SK-N-SH treated with all-trans-retinoic acid at 6 μM for 48 hours (cell line): ENCODE measurements at regions not wholly inside any gene's neighbourhood (a gene's known extent, or its start where the extent isn't known, plus 50 kb on each side); places are given as distances from the start of the nearest gene placed in this dataset.

ENCODE experiments used
- ATAC-seq: fragments of 200-7000 bp; cut with Tn5 transposase; 3 replicates; pipeline ENCODE4 v1.9.1; 2020; ENCODE audit warnings: mild to moderate bottlenecking, moderate library complexity
- ARNTL ChIP-seq: fragments of 450-650 bp; formaldehyde crosslinking; IDR thresholded peaks from 2 replicates; pipeline ENCODE4 v1.5.0; 2020; ENCODE audit warnings: low read depth, mild to moderate bottlenecking, moderate library complexity, borderline replicate concordance
- BACH2 ChIP-seq: fragments of 250-450 bp; sonication (Bioruptor Pico); IDR thresholded peaks from 2 replicates; pipeline ENCODE4 v1.9.0; 2021; ENCODE audit warnings: mild to moderate bottlenecking, borderline replicate concordance
- CREB5 ChIP-seq: fragments of 250-450 bp; sonication (Bioruptor Pico); IDR thresholded peaks from 2 replicates; pipeline ENCODE4 v1.5.1; 2020; ENCODE audit warnings: low read depth, mild to moderate bottlenecking, moderate library complexity
- CSDC2 ChIP-seq: fragments of 250-450 bp; sonication (Bioruptor Pico); IDR thresholded peaks from 2 replicates; pipeline ENCODE4 v1.5.0; 2020; ENCODE audit warnings: mild to moderate bottlenecking, moderate library complexity
- CSRNP3 ChIP-seq: fragments of 250-450 bp; sonication (Bioruptor Pico); IDR thresholded peaks from 2 replicates; pipeline ENCODE4 v1.5.1; 2021; ENCODE audit warnings: mild to moderate bottlenecking, moderate library complexity
- ESRRG ChIP-seq: fragments of 250-450 bp; sonication (Bioruptor Pico); IDR thresholded peaks from 2 replicates; pipeline ENCODE4 v1.6.1; 2021; ENCODE audit warnings: mild to moderate bottlenecking
- GLIS3 ChIP-seq: fragments of 250-450 bp; sonication (Bioruptor Pico); IDR thresholded peaks from 2 replicates; pipeline ENCODE4 v1.5.0; 2020; ENCODE audit warnings: mild to moderate bottlenecking, moderate library complexity
- PATZ1 ChIP-seq: fragments of 250-450 bp; sonication (Bioruptor Pico); IDR thresholded peaks from 2 replicates; pipeline ENCODE4 v1.8.0; 2020; ENCODE audit warnings: mild to moderate bottlenecking, moderate library complexity, borderline replicate concordance
- POU6F1 ChIP-seq: fragments of 250-450 bp; sonication (Bioruptor Pico); IDR thresholded peaks from 2 replicates; pipeline ENCODE4 v1.8.0; 2021; ENCODE audit warnings: low read depth, mild to moderate bottlenecking, moderate library complexity, borderline replicate concordance
- PPARA ChIP-seq: fragments of 250-450 bp; sonication (Bioruptor Pico); IDR thresholded peaks from 2 replicates; pipeline ENCODE4 v1.5.0; 2020; ENCODE audit warnings: mild to moderate bottlenecking, borderline replicate concordance
- RARB ChIP-seq: fragments of 250-450 bp; sonication (Bioruptor Pico); IDR thresholded peaks from 2 replicates; pipeline ENCODE4 v1.8.0; 2021; ENCODE audit warnings: mild to moderate bottlenecking, moderate library complexity
- SNAI2 ChIP-seq: fragments of 250-450 bp; sonication (Bioruptor Pico); IDR thresholded peaks from 2 replicates; pipeline ENCODE4 v1.5.0; 2020; ENCODE audit warnings: mild to moderate bottlenecking, moderate library complexity
- TCF4 ChIP-seq: fragments of 250-450 bp; sonication (Bioruptor Pico); IDR thresholded peaks from 2 replicates; pipeline ENCODE4 v1.8.0; 2021; ENCODE audit warnings: mild to moderate bottlenecking, moderate library complexity, borderline replicate concordance
- TOX ChIP-seq: fragments of 250-450 bp; sonication (Bioruptor Pico); IDR thresholded peaks from 2 replicates; pipeline ENCODE4 v1.8.0; 2021; ENCODE audit warnings: mild to moderate bottlenecking, moderate library complexity, borderline replicate concordance
- TSHZ2 ChIP-seq: fragments of 250-450 bp; sonication (Bioruptor Pico); IDR thresholded peaks from 2 replicates; pipeline ENCODE4 v1.5.0; 2020; ENCODE audit warnings: mild to moderate bottlenecking, moderate library complexity
- ZC3H10 ChIP-seq: fragments of 250-450 bp; sonication (Bioruptor Pico); IDR thresholded peaks from 2 replicates; pipeline ENCODE4 v1.5.1; 2021; ENCODE audit warnings: mild to moderate bottlenecking, moderate library complexity
- ZFP3 ChIP-seq: fragments of 250-450 bp; sonication (Bioruptor Pico); IDR thresholded peaks from 2 replicates; pipeline ENCODE4 v1.5.0; 2020; ENCODE audit warnings: mild to moderate bottlenecking, moderate library complexity
- ZNF565 ChIP-seq: fragments of 450-650 bp; formaldehyde crosslinking; conservative IDR thresholded peaks from 2 replicates; pipeline ENCODE4 v1.5.0; 2020; ENCODE audit warnings: low read depth, mild to moderate bottlenecking, moderate library complexity
- ZNF70 ChIP-seq: fragments of 450-650 bp; formaldehyde crosslinking; IDR thresholded peaks from 2 replicates; pipeline ENCODE4 v1.5.0; 2020; ENCODE audit warnings: mild to moderate bottlenecking, moderate library complexity
- ZNF8 ChIP-seq: fragments of 450-650 bp; formaldehyde crosslinking; IDR thresholded peaks from 2 replicates; pipeline ENCODE4 v1.5.0; 2020; ENCODE audit warnings: mild to moderate bottlenecking, moderate library complexity

- TF ChIP-seq TSHZ2 (CRISPR knock-in tag): no peak
- TF ChIP-seq BACH2 (CRISPR knock-in tag): no peak
- TF ChIP-seq RARB (CRISPR knock-in tag): no peak
- no peak for TF ChIP-seq ZNF70 (CRISPR knock-in tag)
These were observed 92.3 kb upstream of the MRPS22 start (continued) for GRCh38 chr3:139251529-139251928.

GRCh38 chr3:139252719-139253118 is 91.1 kb upstream of the MRPS22 start:
- TF ChIP-seq ZNF70 (CRISPR knock-in tag): no peak
- TF ChIP-seq POU6F1 (CRISPR knock-in tag): no peak
- TF ChIP-seq TCF4 (CRISPR knock-in tag): no peak
- no peak for TF ChIP-seq CREB5 (CRISPR knock-in tag)
- TF ChIP-seq GLIS3: no peak
- TF ChIP-seq ZNF565: no peak
- TF ChIP-seq RARB (CRISPR knock-in tag): no peak
- TF ChIP-seq ZFP3 (CRISPR knock-in tag): no peak
- TF ChIP-seq ZNF8 (CRISPR knock-in tag): no peak
- no peak for TF ChIP-seq ARNTL
- TF ChIP-seq CSRNP3: no peak
- TF ChIP-seq CSDC2 (CRISPR knock-in tag): no peak
- no peak for TF ChIP-seq PPARA (CRISPR knock-in tag)
- TF ChIP-seq SNAI2 (CRISPR knock-in tag): no peak
- TF ChIP-seq ESRRG: no peak
- no peak for TF ChIP-seq ZC3H10 (CRISPR knock-in tag)
- TF ChIP-seq TOX: no peak
- TF ChIP-seq TSHZ2 (CRISPR knock-in tag): no peak

GRCh38 chr3:139258276-139258675 is 85.5 kb upstream of the MRPS22 start:
- no peak for ATAC-seq
- TF ChIP-seq ZFP3 (CRISPR knock-in tag): no peak
- no peak for TF ChIP-seq PPARA (CRISPR knock-in tag)
- no peak for TF ChIP-seq ZNF565
- no peak for TF ChIP-seq ZNF8 (CRISPR knock-in tag)
- TF ChIP-seq PATZ1: no peak
- no peak for TF ChIP-seq ARNTL
- TF ChIP-seq CSRNP3: no peak
- TF ChIP-seq CREB5 (CRISPR knock-in tag): no peak
- no peak for TF ChIP-seq TCF4 (CRISPR knock-in tag)
- TF ChIP-seq CSDC2 (CRISPR knock-in tag): no peak

More at GRCh38 chr3:139252719-139253118, 91.1 kb upstream of the MRPS22 start:
- ATAC-seq: no peak
